ENCODE measurements at regions not wholly inside any gene's neighbourhood (a gene's known extent, or its start where the extent isn't known, plus 50 kb on each side); places are given as distances from the start of the nearest gene placed in this dataset.
"Not testable (repeated sequence)": the region's sequence is repeated elsewhere in the genome, so short reads cannot be mapped to it uniquely, and the experiment has no call there.

GRCh38 chr2:176560296-176560695, 291.1 kb downstream of the MTX2 start:
- H3K27me3 Mint-ChIP-seq (ENCODE audit: low read depth) = peaks cover 51% of the 10 kb centered on the region

GRCh38 chr2:176561706-176562105, 292.5 kb downstream of the MTX2 start:
- Mint-ChIP-seq H3K36me3 (ENCODE audit: low read depth) (no peaks in the 10 kb centered on the region), H3K27ac (no peak overlapping the region), H3K4me3 (no peak overlapping the region), H3K4me1 (ENCODE audit: low read depth) (no peaks in the 10 kb centered on the region), H3K27me3 (ENCODE audit: low read depth) (peaks cover 45% of the 10 kb centered on the region), H3K9me3 (no peaks in the 10 kb centered on the region)
- no peak for DNase-seq (ENCODE audit: low spot score)

More at GRCh38 chr2:176560296-176560695, 291.1 kb downstream of the MTX2 start:
- no peak overlapping the region for H3K4me3 Mint-ChIP-seq
- no peak overlapping the region for H3K27ac Mint-ChIP-seq
- no peak for DNase-seq (ENCODE audit: low spot score)
- H3K4me1 Mint-ChIP-seq (ENCODE audit: low read depth) = no peaks in the 10 kb centered on the region
- no peaks in the 10 kb centered on the region for H3K36me3 Mint-ChIP-seq (ENCODE audit: low read depth)
- H3K9me3 Mint-ChIP-seq = no peaks in the 10 kb centered on the region

- Mint-ChIP-seq H3K27ac (no peak overlapping the region), H3K9me3 (no peaks in the 10 kb centered on the region), H3K4me3 (no peak overlapping the region), H3K4me1 (ENCODE audit: low read depth) (no peaks in the 10 kb centered on the region), H3K27me3 (ENCODE audit: low read depth) (peaks cover 42% of the 10 kb centered on the region), H3K36me3 (ENCODE audit: low read depth) (no peaks in the 10 kb centered on the region)
- DNase-seq (ENCODE audit: low spot score) = no peak
These were observed 293.3 kb downstream of the MTX2 start for GRCh38 chr2:176562359-176563078.

- DNase-seq (ENCODE audit: low spot score) = no peak
- Mint-ChIP-seq H3K4me1 (ENCODE audit: low read depth) (no peaks in the 10 kb centered on the region), H3K4me3 (no peak overlapping the region), H3K36me3 (ENCODE audit: low read depth) (no peaks in the 10 kb centered on the region), H3K27me3 (ENCODE audit: low read depth) (peaks cover 28% of the 10 kb centered on the region), H3K27ac (no peak overlapping the region), H3K9me3 (no peaks in the 10 kb centered on the region)
These were observed 296.5 kb downstream of the MTX2 start for GRCh38 chr2:176565641-176566323.

GRCh38 chr2:176566496-176566895, 297.3 kb downstream of the MTX2 start:
- peaks cover 26% of the 10 kb centered on the region for H3K27me3 Mint-ChIP-seq (ENCODE audit: low read depth)
- no peaks in the 10 kb centered on the region for H3K9me3 Mint-ChIP-seq
- H3K4me3 Mint-ChIP-seq = no peak overlapping the region
- no peaks in the 10 kb centered on the region for H3K36me3 Mint-ChIP-seq (ENCODE audit: low read depth)
- no peak overlapping the region for H3K27ac Mint-ChIP-seq
- H3K4me1 Mint-ChIP-seq (ENCODE audit: low read depth) = no peaks in the 10 kb centered on the region
- no peak for DNase-seq (ENCODE audit: low spot score)

GRCh38 chr2:176566961-176567360, 297.7 kb downstream of the MTX2 start:
- Mint-ChIP-seq H3K27ac (no peak overlapping the region), H3K4me1 (ENCODE audit: low read depth) (no peaks in the 10 kb centered on the region), H3K4me3 (no peak overlapping the region), H3K36me3 (ENCODE audit: low read depth) (no peaks in the 10 kb centered on the region), H3K27me3 (ENCODE audit: low read depth) (peaks cover 27% of the 10 kb centered on the region), H3K9me3 (no peaks in the 10 kb centered on the region)
- no peak for DNase-seq (ENCODE audit: low spot score)

- Mint-ChIP-seq H3K4me1 (ENCODE audit: low read depth) (no peaks in the 10 kb centered on the region), H3K36me3 (ENCODE audit: low read depth) (no peaks in the 10 kb centered on the region)
These were observed 298.1 kb downstream of the MTX2 start for GRCh38 chr2:176567361-176567760.

GRCh38 chr2:176569574-176569973, 300.3 kb downstream of the MTX2 start:
- Mint-ChIP-seq H3K27me3 (ENCODE audit: low read depth) (peaks cover 25% of the 10 kb centered on the region), H3K9me3 (no peaks in the 10 kb centered on the region), H3K27ac (no peak overlapping the region), H3K36me3 (ENCODE audit: low read depth) (no peaks in the 10 kb centered on the region), H3K4me1 (ENCODE audit: low read depth) (no peaks in the 10 kb centered on the region), H3K4me3 (no peak overlapping the region)
- DNase-seq (ENCODE audit: low spot score) = no peak

More at GRCh38 chr2:176567361-176567760, 298.1 kb downstream of the MTX2 start:
- Mint-ChIP-seq H3K4me3 (no peak overlapping the region), H3K27ac (no peak overlapping the region), H3K9me3 (no peaks in the 10 kb centered on the region), H3K27me3 (ENCODE audit: low read depth) (peaks cover 26% of the 10 kb centered on the region)
- no peak for DNase-seq (ENCODE audit: low spot score)

GRCh38 chr2:176573612-176574483, 304.6 kb downstream of the MTX2 start:
- no peaks in the 10 kb centered on the region for H3K36me3 Mint-ChIP-seq (ENCODE audit: low read depth)
- H3K9me3 Mint-ChIP-seq = no peaks in the 10 kb centered on the region
- no peak overlapping the region for H3K4me3 Mint-ChIP-seq
- DNase-seq (ENCODE audit: low spot score) = no peak
- H3K4me1 Mint-ChIP-seq (ENCODE audit: low read depth) = no peaks in the 10 kb centered on the region
- H3K27me3 Mint-ChIP-seq (ENCODE audit: low read depth) = peaks cover 24% of the 10 kb centered on the region
- H3K27ac Mint-ChIP-seq = no peak overlapping the region

GRCh38 chr2:176574484-176575236, 305.4 kb downstream of the MTX2 start:
- Mint-ChIP-seq H3K36me3 (ENCODE audit: low read depth) (no peaks in the 10 kb centered on the region), H3K4me1 (ENCODE audit: low read depth) (no peaks in the 10 kb centered on the region), H3K9me3 (no peaks in the 10 kb centered on the region), H3K27ac (no peak overlapping the region), H3K4me3 (no peak overlapping the region), H3K27me3 (ENCODE audit: low read depth) (peaks cover 24% of the 10 kb centered on the region)
- DNase-seq (ENCODE audit: low spot score) = no peak

- no peaks in the 10 kb centered on the region for H3K36me3 Mint-ChIP-seq (ENCODE audit: low read depth)
- peaks cover 24% of the 10 kb centered on the region for H3K27me3 Mint-ChIP-seq (ENCODE audit: low read depth)
- H3K27ac Mint-ChIP-seq = no peak overlapping the region
These were observed 306.0 kb downstream of the MTX2 start for GRCh38 chr2:176575237-176575744.

GRCh38 chr2:176577054-176577453, 307.8 kb downstream of the MTX2 start:
- no peak overlapping the region for H3K4me3 Mint-ChIP-seq

More at GRCh38 chr2:176575237-176575744, 306.0 kb downstream of the MTX2 start:
- Mint-ChIP-seq H3K4me3 (no peak overlapping the region), H3K4me1 (ENCODE audit: low read depth) (no peaks in the 10 kb centered on the region), H3K9me3 (no peaks in the 10 kb centered on the region)
- DNase-seq (ENCODE audit: low spot score) = no peak

GRCh38 chr2:176578292-176578691, 309.1 kb downstream of the MTX2 start:
- not testable (repeated sequence) for H3K27ac Mint-ChIP-seq; H3K4me1 Mint-ChIP-seq (ENCODE audit: low read depth); DNase-seq (ENCODE audit: low spot score); H3K4me3 Mint-ChIP-seq; H3K9me3 Mint-ChIP-seq; H3K36me3 Mint-ChIP-seq (ENCODE audit: low read depth)
- peaks cover 17% of the 10 kb centered on the region for H3K27me3 Mint-ChIP-seq (ENCODE audit: low read depth)

More at GRCh38 chr2:176577054-176577453, 307.8 kb downstream of the MTX2 start:
- DNase-seq (ENCODE audit: low spot score) = no peak
- Mint-ChIP-seq H3K27me3 (ENCODE audit: low read depth) (peaks cover 23% of the 10 kb centered on the region), H3K27ac (no peak overlapping the region), H3K4me1 (ENCODE audit: low read depth) (no peaks in the 10 kb centered on the region), H3K36me3 (ENCODE audit: low read depth) (no peaks in the 10 kb centered on the region), H3K9me3 (no peaks in the 10 kb centered on the region)

Measured in T-helper 2 cell treated with Interferon-gamma antibody and Interleukin-4, amounts not matched to agents 5 μg/mL and 100 μg/mL, for 36 hours (primary cell).